NCI-H2227 treated with DMSO at 0.1 percent for 48 hours (cell line): ENCODE measurements at regions not wholly inside any gene's neighbourhood (a gene's known extent, or its start where the extent isn't known, plus 50 kb on each side); places are given as distances from the start of the nearest gene placed in this dataset.

Experiments
- DNase-seq: peaks from one replicate; lab custom pipeline; 2025; lab: John Stamatoyannopoulos, UW

- no peak for DNase-seq
Observed at GRCh38 chr6:156519940-156520339, 257.2 kb upstream of the ARID1B start.

GRCh38 chr6:156517088-156517487 lies 260.1 kb upstream of the ARID1B start:
- DNase-seq, result no peak

DNA sequence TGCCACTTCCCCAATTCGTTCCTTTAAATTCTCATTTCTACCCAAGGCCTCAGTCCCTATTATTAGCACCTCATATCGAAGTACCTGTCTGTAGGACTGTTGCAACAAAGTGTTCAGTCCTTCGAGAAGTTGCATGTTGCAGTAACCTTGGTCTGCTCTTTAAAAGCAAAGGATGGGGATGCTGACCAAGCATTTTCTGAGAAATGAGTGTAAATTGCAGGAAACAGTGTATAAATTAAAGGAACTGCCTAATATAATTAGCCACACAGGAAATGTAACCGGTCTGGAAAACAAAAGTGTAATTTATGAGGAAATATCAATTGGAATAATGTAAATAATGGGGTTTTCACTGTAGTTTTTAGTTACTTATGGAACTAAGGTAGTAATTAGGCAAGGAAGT lies 261.9 kb upstream of the ARID1B start:
- DNase-seq, result no peak

DNA sequence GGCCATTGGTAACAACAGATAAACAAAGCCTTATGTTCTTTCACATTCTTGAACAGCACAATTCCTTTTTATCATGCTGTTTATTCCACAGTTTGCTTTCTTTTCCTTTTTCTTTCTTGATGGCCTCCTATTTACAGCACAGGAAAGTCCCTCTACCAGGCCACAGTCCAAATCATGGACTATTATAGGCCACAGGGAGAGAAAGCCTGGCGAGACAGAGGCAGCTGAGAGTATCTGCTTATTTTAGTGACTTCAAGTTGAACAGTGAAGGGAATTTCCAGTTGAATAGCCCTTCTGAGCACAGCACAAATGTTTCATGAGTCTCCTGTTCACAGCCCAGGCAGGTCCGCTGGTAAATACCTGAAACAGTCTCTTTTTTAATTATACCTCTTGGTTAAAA lies 263.7 kb upstream of the ARID1B start:
- no peak for DNase-seq

- DNase-seq, result no peak
Observed at GRCh38 chr6:156511570-156511969, 265.6 kb upstream of the ARID1B start.

DNA sequence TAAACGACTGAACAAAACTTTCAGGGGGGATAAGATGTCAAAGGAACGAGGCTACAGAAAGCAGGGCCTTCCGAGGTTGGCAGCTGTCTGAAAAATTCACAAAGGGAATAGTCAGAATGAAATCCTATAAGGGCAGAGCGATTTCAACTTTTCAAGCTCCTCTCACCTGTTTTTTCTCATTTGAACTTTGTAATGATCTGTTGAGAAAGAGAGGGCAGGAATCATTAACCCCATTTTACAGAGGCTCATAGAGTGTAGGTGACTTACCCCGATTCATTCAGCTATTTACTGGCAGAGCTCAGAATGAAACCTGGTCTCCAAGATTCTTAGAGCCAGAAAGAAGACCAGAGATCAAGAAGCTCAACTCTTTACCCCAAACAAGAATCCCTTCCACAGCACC lies 266.1 kb upstream of the ARID1B start:
- no peak for DNase-seq

DNA sequence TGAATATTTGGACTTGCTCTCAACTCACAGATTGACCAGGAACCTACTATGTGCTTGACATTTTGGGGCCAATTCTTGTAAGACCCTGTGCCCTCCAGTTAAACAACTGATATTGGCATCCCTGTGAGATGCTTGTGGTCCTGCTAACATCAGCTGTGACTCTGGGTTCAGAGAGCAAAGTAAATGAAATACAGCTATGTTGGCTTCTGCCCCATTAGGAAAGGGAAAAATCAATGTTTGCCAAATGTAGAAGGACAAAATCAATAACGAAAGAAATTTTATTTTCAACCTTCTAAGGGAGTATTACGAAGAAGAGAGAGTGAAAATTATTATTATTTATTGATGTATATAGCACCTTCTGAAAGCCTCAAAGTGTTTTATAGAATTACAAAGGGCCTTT lies 266.9 kb upstream of the ARID1B start:
- DNase-seq, result no peak

GRCh38 chr6:156509496-156509895 lies 267.7 kb upstream of the ARID1B start:
- DNase-seq, result no peak

DNA sequence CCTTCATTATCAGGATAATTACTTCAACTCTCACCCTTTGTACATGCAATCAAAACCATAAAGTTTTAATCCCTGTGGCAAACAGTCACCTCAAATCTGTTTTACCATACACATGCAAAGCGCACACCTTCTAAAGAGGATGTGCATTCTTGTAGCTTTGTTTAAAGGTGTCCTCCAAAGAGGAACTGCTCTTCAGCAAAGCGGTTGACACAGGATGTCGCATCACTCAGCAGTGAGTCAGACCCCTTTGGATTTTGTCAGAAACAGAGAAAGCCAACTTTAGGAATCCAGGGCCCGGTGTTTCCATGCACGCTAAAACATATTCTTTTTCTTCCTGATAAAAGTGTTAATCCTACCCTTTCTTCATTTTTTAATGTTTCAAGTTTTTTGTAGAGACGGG lies 268.3 kb upstream of the ARID1B start:
- DNase-seq, result no peak

GRCh38 chr6:156508126-156508525 lies 269.1 kb upstream of the ARID1B start:
- no peak for DNase-seq

DNA sequence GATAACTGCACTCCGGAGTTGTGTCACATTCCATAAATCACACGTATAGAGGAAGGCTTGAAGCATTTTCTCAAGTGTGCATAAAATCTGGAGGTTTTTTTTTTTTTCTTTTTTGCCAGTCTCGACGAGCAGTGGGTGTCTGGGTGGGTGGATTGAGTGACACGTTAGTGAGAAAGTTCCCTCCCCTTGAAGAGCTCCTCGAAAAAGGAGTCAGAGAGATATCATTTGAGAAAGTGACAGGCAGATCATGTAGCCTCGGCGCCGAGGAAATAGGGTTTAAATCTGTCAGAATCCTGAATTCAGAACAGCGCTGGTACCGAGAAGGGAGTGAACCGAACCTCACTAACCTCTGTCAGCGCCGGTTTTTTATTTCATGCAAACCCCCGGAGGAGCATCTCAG lies 269.5 kb upstream of the ARID1B start:
- DNase-seq, result no peak

DNA sequence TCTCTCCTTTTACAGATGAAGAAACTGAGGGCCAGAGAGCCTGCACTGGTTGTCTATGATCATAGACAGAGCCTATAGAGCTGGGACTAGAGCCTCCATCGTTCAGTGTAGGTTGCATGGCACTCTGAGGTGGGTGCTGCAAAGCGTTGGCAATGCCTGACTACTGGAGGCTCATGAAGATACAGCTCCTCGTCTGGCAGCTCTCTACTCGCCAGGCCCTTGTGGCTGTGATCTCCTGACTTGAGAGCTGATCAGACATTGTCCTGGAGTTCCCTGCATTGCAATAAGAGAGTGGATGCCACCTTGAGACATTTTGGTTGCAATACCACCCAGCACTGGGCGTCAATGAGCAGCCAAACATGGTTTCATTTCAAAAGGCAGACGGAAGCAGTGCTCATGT lies 270.1 kb upstream of the ARID1B start:
- DNase-seq, result no peak

DNA sequence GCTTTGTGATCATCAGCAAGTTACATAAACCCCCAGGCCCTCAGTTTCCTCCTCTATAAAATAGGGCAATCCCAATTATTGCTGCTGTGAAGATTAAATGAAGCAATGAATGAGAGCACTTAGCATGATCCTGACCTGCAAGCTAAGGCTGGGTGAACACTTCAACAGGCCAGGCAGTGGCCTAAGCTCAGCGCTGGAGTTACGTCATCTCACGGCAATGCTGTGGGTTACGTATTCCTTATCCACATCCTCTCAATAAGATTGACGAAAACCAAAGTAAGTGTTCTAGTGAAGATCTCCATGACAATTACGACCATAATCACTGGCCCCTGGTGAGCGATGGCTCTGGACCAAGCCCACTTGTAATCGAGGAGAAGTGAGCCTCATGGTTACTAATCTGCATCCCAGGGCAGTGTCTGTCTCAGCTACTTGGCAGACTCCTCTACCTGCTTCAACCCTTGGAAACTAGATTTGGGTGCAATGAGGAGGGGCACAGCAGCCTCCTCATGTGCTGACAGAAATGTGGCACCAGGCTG lies 274.1 kb upstream of the ARID1B start:
- DNase-seq, result no peak

- no peak for DNase-seq
Observed at GRCh38 chr6:156497618-156498017, 279.6 kb upstream of the ARID1B start.

GRCh38 chr6:156487877-156488276 lies 289.3 kb upstream of the ARID1B start:
- no peak for DNase-seq

- DNase-seq, result no peak
Observed at GRCh38 chr6:156485150-156485549, 292.0 kb upstream of the ARID1B start.

- DNase-seq, result no peak
Observed at GRCh38 chr6:156474507-156475120, 302.6 kb upstream of the ARID1B start.

GRCh38 chr6:156471000-156471399 lies 306.2 kb upstream of the ARID1B start:
- no peak for DNase-seq

DNA sequence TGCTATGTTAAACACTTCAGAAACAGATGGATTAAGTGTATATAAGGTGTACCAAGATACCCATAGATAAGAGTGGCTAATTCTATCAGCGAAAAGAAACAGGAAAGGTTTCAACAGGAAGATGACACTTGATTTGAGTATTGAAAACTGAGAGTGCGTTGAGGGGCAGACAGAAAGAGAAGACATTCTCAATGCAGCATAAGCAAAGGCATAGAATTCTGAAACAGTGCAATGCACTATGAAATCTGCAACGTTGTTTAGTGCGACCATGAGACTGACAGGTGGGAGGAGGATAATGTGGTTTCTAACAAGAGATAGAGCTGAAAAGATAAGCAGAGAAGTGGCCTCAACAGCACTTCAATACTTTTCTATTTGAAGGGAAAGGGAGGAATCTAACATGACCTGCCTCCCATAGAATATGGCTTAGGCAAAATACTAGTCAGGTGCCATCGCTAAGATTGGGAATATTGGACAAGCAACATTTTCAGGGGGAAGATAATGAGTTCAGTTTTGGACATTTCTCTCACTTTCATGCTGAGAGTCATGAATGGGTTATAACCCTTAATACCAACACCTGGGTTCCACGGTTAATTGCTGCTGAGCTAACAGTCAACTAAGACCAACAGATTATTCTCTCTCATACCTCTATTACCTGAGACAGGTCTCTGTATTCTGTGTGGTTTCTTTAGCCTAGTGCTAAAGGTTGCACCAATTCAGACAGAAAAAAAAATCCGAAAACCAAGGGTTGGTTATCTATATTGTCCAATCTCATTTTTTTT lies 312.9 kb upstream of the ARID1B start:
- DNase-seq, result no peak

DNA sequence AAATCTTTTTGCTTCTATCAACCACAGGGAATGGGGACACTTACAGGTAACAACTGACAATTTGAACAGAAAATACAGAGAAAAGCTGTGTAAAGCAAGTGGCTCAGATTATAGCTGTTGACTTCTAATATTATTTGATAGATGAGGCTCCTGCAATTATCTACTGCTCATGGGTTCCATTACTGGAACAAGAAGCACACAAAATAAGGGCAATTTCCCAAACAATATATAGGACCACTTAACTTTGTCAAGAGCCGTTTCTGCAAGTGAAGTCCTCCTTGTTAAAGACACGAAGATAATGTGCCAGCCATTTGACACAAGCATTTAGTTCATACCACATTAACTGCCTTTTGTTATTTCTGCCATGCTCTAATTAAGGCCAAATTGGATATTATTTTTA lies 315.5 kb upstream of the ARID1B start:
- DNase-seq, result peak; percentile 85

DNA sequence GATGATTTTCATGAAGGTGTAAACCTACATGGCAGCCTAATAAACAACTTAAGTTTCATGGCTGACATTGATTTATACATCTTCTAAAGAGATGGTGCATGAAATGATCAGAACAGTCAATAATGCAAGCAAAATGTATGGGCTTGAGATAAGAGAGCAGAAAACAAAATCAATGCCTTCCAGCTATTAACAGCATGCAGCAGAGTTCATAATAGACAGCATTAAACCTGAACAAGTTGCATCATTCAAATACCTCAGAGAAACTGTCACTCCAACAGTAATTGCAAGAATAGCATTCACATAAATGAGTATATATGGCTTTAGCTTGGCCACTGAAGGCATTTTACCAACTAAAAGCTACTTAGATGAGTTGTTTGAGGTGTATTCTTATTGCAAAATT lies 319.6 kb upstream of the ARID1B start:
- no peak for DNase-seq

GRCh38 chr6:156455847-156456246 lies 321.3 kb upstream of the ARID1B start:
- no peak for DNase-seq

DNA sequence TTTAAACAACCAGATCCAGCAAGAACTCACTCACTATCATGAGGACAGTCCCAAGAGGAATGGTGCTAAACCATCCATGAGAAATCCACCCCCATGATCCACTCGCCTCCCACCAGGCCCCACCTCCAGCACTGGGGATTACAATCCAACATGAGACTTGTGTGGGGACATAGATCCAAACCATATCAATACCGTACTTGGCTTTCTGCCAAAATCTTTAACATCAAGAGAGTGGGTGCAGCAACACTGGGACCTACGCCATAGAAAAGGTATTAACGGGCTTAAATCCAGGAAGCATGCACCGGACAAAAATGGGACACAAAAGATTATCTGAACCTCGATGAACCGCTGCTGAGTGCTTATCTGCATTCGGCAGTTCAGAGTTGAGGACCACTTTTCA lies 322.3 kb upstream of the ARID1B start:
- no peak for DNase-seq

DNA sequence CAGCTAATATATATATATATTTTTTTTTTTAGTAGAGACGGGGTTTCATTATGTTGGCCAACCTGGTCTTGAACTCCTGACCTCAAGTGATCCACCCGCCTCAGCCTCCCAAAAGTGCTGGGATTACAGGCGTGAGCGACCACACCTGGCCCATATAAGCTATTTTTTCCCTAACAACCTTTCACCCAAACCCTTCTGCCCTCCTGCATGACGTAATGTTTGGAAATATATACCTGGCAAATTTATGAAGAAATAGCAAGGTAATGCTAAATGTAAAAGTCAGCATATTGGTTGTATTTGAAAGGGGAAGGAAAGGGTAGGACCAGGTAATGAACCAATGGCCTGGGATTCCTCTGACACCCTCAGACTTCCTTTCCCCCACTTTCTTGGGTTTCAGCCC lies 325.5 kb upstream of the ARID1B start:
- DNase-seq, result no peak
